GM12874 (cell line): ENCODE measurements at regions not wholly inside any gene's neighbourhood (a gene's known extent, or its start where the extent isn't known, plus 50 kb on each side); places are given as distances from the start of the nearest gene placed in this dataset.

Source experiments
- TF ChIP-seq, protein P1 (sequence below): IDR thresholded peaks from 2 replicates; pipeline ENCODE4 v1.5.1; 2011; ENCODE audit warnings: low read depth, mild to moderate bottlenecking, control low read depth, low read length, moderate library complexity; ENCODE audit not compliant: insufficient read depth

- TF ChIP-seq, protein P1, sequence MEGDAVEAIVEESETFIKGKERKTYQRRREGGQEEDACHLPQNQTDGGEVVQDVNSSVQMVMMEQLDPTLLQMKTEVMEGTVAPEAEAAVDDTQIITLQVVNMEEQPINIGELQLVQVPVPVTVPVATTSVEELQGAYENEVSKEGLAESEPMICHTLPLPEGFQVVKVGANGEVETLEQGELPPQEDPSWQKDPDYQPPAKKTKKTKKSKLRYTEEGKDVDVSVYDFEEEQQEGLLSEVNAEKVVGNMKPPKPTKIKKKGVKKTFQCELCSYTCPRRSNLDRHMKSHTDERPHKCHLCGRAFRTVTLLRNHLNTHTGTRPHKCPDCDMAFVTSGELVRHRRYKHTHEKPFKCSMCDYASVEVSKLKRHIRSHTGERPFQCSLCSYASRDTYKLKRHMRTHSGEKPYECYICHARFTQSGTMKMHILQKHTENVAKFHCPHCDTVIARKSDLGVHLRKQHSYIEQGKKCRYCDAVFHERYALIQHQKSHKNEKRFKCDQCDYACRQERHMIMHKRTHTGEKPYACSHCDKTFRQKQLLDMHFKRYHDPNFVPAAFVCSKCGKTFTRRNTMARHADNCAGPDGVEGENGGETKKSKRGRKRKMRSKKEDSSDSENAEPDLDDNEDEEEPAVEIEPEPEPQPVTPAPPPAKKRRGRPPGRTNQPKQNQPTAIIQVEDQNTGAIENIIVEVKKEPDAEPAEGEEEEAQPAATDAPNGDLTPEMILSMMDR: no peak
These were observed 82.4 kb downstream of the TTC32 start for GRCh38 chr2:19819097-19820065.

GRCh38 chr2:19818543-19818942, 83.2 kb downstream of the TTC32 start:
- TF ChIP-seq, protein P1: no peak

GRCh38 chr2:19818039-19818438, 83.7 kb downstream of the TTC32 start:
- TF ChIP-seq, protein P1: no peak

- TF ChIP-seq, protein P1: no peak
These were observed 86.0 kb downstream of the TTC32 start for GRCh38 chr2:19815746-19816145.

GRCh38 chr2:19812166-19812565, 89.6 kb downstream of the TTC32 start:
- TF ChIP-seq, protein P1: no peak

- TF ChIP-seq, protein P1: no peak
These were observed 90.6 kb downstream of the TTC32 start for GRCh38 chr2:19811186-19811585.

DNA sequence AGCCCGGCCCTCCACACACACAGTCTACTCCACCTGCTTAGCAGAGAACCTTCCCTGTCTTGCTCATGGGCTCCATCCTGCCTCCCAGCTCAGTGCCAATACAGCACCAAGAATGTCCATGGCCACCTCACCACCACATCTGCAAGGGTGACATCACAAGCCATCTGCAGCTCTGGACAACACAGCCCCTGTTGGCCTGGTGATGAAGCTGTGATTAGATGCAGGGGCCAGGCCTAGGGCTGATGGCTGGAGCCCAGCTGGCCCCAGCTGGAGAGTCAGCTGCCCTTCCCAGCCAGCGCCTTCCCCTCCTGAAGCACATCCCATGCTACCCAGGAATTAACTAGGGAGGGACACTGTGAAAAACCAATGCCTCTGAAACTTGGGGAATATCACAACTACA, 91.1 kb downstream of the TTC32 start:
- TF ChIP-seq, protein P1: no peak
